ENCODE measurements at regions not wholly inside any gene's neighbourhood (a gene's known extent, or its start where the extent isn't known, plus 50 kb on each side); places are given as distances from the start of the nearest gene placed in this dataset.

DNA sequence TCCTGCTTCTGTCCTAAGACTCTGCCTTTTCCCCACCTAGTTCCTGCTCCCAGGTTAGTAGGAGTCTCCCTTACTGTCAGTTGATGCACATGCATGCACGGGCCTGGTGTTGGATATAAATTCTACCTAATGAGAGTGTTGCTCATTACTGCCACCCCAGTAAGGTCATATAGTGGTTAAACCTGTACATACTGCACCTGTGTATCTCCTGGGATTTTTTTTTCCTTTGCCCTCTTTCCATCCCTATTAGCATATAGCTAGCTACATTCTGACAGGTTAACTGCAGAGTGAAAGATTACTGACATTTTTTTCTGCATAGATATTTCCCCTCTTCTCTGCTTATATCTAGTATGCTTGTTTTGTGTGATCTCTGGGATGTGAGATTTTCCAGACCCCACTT, 201.5 kb upstream of the PIRT start:
- TF ChIP-seq, protein P1, sequence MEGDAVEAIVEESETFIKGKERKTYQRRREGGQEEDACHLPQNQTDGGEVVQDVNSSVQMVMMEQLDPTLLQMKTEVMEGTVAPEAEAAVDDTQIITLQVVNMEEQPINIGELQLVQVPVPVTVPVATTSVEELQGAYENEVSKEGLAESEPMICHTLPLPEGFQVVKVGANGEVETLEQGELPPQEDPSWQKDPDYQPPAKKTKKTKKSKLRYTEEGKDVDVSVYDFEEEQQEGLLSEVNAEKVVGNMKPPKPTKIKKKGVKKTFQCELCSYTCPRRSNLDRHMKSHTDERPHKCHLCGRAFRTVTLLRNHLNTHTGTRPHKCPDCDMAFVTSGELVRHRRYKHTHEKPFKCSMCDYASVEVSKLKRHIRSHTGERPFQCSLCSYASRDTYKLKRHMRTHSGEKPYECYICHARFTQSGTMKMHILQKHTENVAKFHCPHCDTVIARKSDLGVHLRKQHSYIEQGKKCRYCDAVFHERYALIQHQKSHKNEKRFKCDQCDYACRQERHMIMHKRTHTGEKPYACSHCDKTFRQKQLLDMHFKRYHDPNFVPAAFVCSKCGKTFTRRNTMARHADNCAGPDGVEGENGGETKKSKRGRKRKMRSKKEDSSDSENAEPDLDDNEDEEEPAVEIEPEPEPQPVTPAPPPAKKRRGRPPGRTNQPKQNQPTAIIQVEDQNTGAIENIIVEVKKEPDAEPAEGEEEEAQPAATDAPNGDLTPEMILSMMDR (IDR thresholded peaks at IDR 0.05; ENCODE audit: low read depth, low read length, missing input control) = no peak
- TF ChIP-seq, protein P2, sequence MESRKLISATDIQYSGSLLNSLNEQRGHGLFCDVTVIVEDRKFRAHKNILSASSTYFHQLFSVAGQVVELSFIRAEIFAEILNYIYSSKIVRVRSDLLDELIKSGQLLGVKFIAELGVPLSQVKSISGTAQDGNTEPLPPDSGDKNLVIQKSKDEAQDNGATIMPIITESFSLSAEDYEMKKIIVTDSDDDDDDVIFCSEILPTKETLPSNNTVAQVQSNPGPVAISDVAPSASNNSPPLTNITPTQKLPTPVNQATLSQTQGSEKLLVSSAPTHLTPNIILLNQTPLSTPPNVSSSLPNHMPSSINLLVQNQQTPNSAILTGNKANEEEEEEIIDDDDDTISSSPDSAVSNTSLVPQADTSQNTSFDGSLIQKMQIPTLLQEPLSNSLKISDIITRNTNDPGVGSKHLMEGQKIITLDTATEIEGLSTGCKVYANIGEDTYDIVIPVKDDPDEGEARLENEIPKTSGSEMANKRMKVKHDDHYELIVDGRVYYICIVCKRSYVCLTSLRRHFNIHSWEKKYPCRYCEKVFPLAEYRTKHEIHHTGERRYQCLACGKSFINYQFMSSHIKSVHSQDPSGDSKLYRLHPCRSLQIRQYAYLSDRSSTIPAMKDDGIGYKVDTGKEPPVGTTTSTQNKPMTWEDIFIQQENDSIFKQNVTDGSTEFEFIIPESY (IDR thresholded peaks at IDR 0.05) = no peak
- TF ChIP-seq FOXA1 (IDR thresholded peaks at IDR 0.05) (no peak), GABPA (IDR thresholded peaks at IDR 0.05 in 1 of 2, conservative IDR thresholded peaks at IDR 0.05 in 1 of 2) (no peak)
- TF ChIP-seq, protein P3, sequence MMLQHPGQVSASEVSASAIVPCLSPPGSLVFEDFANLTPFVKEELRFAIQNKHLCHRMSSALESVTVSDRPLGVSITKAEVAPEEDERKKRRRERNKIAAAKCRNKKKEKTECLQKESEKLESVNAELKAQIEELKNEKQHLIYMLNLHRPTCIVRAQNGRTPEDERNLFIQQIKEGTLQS (IDR thresholded peaks at IDR 0.05) = no peak
